NB4 (cell line): ENCODE measurements at regions not wholly inside any gene's neighbourhood (a gene's known extent, or its start where the extent isn't known, plus 50 kb on each side); places are given as distances from the start of the nearest gene placed in this dataset.

ENCODE experiments used
- POLR2A ChIP-seq: IDR thresholded peaks from 2 replicates; pipeline ENCODE4 v1.6.1; 2011; ENCODE audit warnings: mild to moderate bottlenecking; ENCODE audit not compliant: insufficient read length; ENCODE audit errors: extremely low read depth
- TF ChIP-seq, protein P1 (sequence below): IDR thresholded peaks from one replicate; pipeline ENCODE4 v1.5.1; 2012; ENCODE audit warnings: low read depth, low read length
- TF ChIP-seq, protein P2 (sequence below): IDR thresholded peaks from 2 replicates; pipeline ENCODE4 v1.6.1; 2011; ENCODE audit warnings: low read depth, low read length

DNA sequence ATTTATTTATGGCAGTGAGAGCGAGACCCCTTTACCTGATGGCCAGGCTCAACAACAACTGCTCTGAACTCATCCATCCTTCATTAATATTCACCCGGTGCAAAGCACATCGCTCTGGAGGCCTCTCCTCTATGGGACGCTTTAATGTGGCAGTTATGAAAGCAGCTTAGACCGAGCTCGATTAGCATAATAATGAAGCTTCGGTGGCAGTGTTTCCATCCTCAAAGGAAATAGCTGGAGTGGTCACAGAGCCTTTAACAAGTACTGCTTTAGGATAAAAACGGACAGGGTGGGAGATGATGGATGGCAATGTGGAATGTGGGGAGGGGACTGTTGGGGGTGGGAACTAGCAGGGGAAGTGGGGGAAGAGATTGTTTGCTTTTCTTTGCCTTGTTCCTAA lies 243.9 kb downstream of the SLC4A3 start:
- TF ChIP-seq, protein P1, sequence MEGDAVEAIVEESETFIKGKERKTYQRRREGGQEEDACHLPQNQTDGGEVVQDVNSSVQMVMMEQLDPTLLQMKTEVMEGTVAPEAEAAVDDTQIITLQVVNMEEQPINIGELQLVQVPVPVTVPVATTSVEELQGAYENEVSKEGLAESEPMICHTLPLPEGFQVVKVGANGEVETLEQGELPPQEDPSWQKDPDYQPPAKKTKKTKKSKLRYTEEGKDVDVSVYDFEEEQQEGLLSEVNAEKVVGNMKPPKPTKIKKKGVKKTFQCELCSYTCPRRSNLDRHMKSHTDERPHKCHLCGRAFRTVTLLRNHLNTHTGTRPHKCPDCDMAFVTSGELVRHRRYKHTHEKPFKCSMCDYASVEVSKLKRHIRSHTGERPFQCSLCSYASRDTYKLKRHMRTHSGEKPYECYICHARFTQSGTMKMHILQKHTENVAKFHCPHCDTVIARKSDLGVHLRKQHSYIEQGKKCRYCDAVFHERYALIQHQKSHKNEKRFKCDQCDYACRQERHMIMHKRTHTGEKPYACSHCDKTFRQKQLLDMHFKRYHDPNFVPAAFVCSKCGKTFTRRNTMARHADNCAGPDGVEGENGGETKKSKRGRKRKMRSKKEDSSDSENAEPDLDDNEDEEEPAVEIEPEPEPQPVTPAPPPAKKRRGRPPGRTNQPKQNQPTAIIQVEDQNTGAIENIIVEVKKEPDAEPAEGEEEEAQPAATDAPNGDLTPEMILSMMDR: no peak
- TF ChIP-seq, protein P2, sequence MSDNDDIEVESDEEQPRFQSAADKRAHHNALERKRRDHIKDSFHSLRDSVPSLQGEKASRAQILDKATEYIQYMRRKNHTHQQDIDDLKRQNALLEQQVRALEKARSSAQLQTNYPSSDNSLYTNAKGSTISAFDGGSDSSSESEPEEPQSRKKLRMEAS: no peak
- no peak for TF ChIP-seq POLR2A
